Activated naive CD8-positive, alpha-beta T cell treated with anti-CD3 and anti-CD28 coated beads, Interleukin-2, amount 10 ng/mL, durations not matched to agents 7 days and 5 days (primary cell): ENCODE measurements at regions not wholly inside any gene's neighbourhood (a gene's known extent, or its start where the extent isn't known, plus 50 kb on each side); places are given as distances from the start of the nearest gene placed in this dataset.
"Not testable (repeated sequence)": the region's sequence is repeated elsewhere in the genome, so short reads cannot be mapped to it uniquely, and the experiment has no call there.

Experiments used
- ATAC-seq: fragments of 150-1000 bp; cut with Tn5 transposase; one replicate; pipeline ENCODE4 v1.10.0; 2021; ENCODE audit warnings: low read depth, moderate library complexity
- POLR2A ChIA-PET: fragments of 350-600 bp; sonication (Branson Sonifier 250); formaldehyde crosslinking; loops from one replicate; lab custom pipeline; 2021; ENCODE audit warnings: antibody characterized with exemption; lab: Charles Lee
- DNase-seq: peaks from one replicate; pipeline ENCODE4 v3.0.0; 2021
- H3K27ac Mint-ChIP-seq: one replicate; pipeline ENCODE4 v1.8.0; 2022; ENCODE audit warnings: mild to moderate bottlenecking, mixed read lengths
- H3K27me3 Mint-ChIP-seq: one replicate; pipeline ENCODE4 v1.8.0; 2022; ENCODE audit warnings: mild to moderate bottlenecking, moderate library complexity, mixed read lengths
- H3K36me3 Mint-ChIP-seq: one replicate; pipeline ENCODE4 v1.8.0; 2021; ENCODE audit warnings: mild to moderate bottlenecking, mixed read lengths
- H3K4me1 Mint-ChIP-seq: one replicate; pipeline ENCODE4 v1.8.0; 2021; ENCODE audit warnings: mixed read lengths
- H3K4me3 Mint-ChIP-seq: one replicate; pipeline ENCODE4 v1.8.0; 2022; ENCODE audit warnings: mild to moderate bottlenecking, moderate library complexity, mixed read lengths
- H3K9me3 Mint-ChIP-seq: one replicate; pipeline ENCODE4 v1.8.0; 2021; ENCODE audit warnings: mixed read lengths

GRCh38 chr1:147103416-147104155 lies 68.7 kb downstream of the PRKAB2 start:
- H3K9me3 Mint-ChIP-seq, DNase-seq, POLR2A ChIA-PET, H3K4me3 Mint-ChIP-seq, H3K36me3 Mint-ChIP-seq, H3K27ac Mint-ChIP-seq, H3K4me1 Mint-ChIP-seq, ATAC-seq, H3K27me3 Mint-ChIP-seq: not testable (repeated sequence)

- peaks cover 2% of the 10 kb centered on the region for H3K4me1 Mint-ChIP-seq
- ATAC-seq (no peak), DNase-seq (no peak)
- peaks cover 12% of the 10 kb centered on the region for H3K27me3 Mint-ChIP-seq
- no peaks in the 10 kb centered on the region for H3K36me3 Mint-ChIP-seq
- H3K4me3 Mint-ChIP-seq, result no peak overlapping the region
- POLR2A ChIA-PET, result no interaction called here
- H3K27ac Mint-ChIP-seq, result no peak overlapping the region
- H3K9me3 Mint-ChIP-seq, result no peaks in the 10 kb centered on the region
Observed at GRCh38 chr1:147099192-147099591, 73.1 kb downstream of the PRKAB2 start.

GRCh38 chr1:147098338-147098973 lies 73.8 kb downstream of the PRKAB2 start:
- ATAC-seq, DNase-seq, POLR2A ChIA-PET, H3K9me3 Mint-ChIP-seq, H3K27ac Mint-ChIP-seq, H3K4me1 Mint-ChIP-seq, H3K36me3 Mint-ChIP-seq, H3K4me3 Mint-ChIP-seq: not testable (repeated sequence)
- peaks cover 13% of the 10 kb centered on the region for H3K27me3 Mint-ChIP-seq

GRCh38 chr1:147095691-147096090 lies 76.6 kb downstream of the PRKAB2 start:
- ATAC-seq, result no peak
- no peaks in the 10 kb centered on the region for H3K36me3 Mint-ChIP-seq
- no peak for DNase-seq
- POLR2A ChIA-PET, result no interaction called here
- H3K9me3 Mint-ChIP-seq, result no peaks in the 10 kb centered on the region
- H3K27ac Mint-ChIP-seq, result no peak overlapping the region
- H3K4me3 Mint-ChIP-seq, result no peak overlapping the region
- H3K27me3 Mint-ChIP-seq, result peaks cover 15% of the 10 kb centered on the region
- H3K4me1 Mint-ChIP-seq, result no peaks in the 10 kb centered on the region

- POLR2A ChIA-PET, result no interaction called here
- no peak for DNase-seq
- Mint-ChIP-seq H3K27me3 (peaks cover 32% of the 10 kb centered on the region), H3K9me3 (no peaks in the 10 kb centered on the region), H3K4me3 (no peak overlapping the region), H3K27ac (no peak overlapping the region), H3K36me3 (no peaks in the 10 kb centered on the region), H3K4me1 (peaks cover 2% of the 10 kb centered on the region)
- ATAC-seq, result no peak
Observed at GRCh38 chr1:147091801-147092200, 80.5 kb downstream of the PRKAB2 start.

- Mint-ChIP-seq H3K27me3 (peaks cover 42% of the 10 kb centered on the region), H3K4me3 (no peak overlapping the region), H3K4me1 (peaks cover 7% of the 10 kb centered on the region), H3K36me3 (no peaks in the 10 kb centered on the region), H3K9me3 (no peaks in the 10 kb centered on the region), H3K27ac (no peak overlapping the region)
- no peak for ATAC-seq
- DNase-seq, result no peak
- POLR2A ChIA-PET, result no interaction called here
Observed at GRCh38 chr1:147089457-147089856, 82.8 kb downstream of the PRKAB2 start.

GRCh38 chr1:147086129-147086528 lies 86.1 kb downstream of the PRKAB2 start:
- Mint-ChIP-seq H3K36me3 (no peaks in the 10 kb centered on the region), H3K4me1 (peaks cover 19% of the 10 kb centered on the region), H3K27ac (no peak overlapping the region), H3K9me3 (no peaks in the 10 kb centered on the region), H3K4me3 (no peak overlapping the region), H3K27me3 (peaks cover 64% of the 10 kb centered on the region)
- DNase-seq (no peak), ATAC-seq (no peak)
- POLR2A ChIA-PET, result no interaction called here

GRCh38 chr1:147084273-147085096 lies 87.8 kb downstream of the PRKAB2 start:
- Mint-ChIP-seq H3K9me3 (no peaks in the 10 kb centered on the region), H3K4me1 (peaks cover 30% of the 10 kb centered on the region), H3K36me3 (no peaks in the 10 kb centered on the region), H3K27ac (peak overlapping the region; percentile 100), H3K4me3 (peak overlapping the region; percentile 95), H3K27me3 (peaks cover 68% of the 10 kb centered on the region)
- peak; percentile 78 for DNase-seq
- ATAC-seq, result peak; percentile 76
- POLR2A ChIA-PET, result interaction anchor here (0.6 to 1.9 kb wide), 17 partner anchors 8 to 1304 kb away, joined by 3 to 19 read pairs (median 5); partner anchors contain the start of genes CHD1L and PRKAB2

GRCh38 chr1:147083919-147084272 lies 88.4 kb downstream of the PRKAB2 start:
- peak overlapping the region; percentile 100 for H3K27ac Mint-ChIP-seq
- peaks cover 29% of the 10 kb centered on the region for H3K4me1 Mint-ChIP-seq
- peak; percentile 5 for ATAC-seq

GRCh38 chr1:147080671-147081394 lies 91.4 kb downstream of the PRKAB2 start:
- Mint-ChIP-seq H3K27me3 (peaks cover 79% of the 10 kb centered on the region), H3K27ac (no peak overlapping the region), H3K36me3 (no peaks in the 10 kb centered on the region), H3K4me3 (peak overlapping the region; percentile 69), H3K9me3 (peaks cover 1% of the 10 kb centered on the region), H3K4me1 (peaks cover 32% of the 10 kb centered on the region)
- ATAC-seq (no peak), DNase-seq (no peak)
- POLR2A ChIA-PET, result no interaction called here

More at GRCh38 chr1:147083919-147084272, 88.4 kb downstream of the PRKAB2 start:
- no peak for DNase-seq
- Mint-ChIP-seq H3K27me3 (peaks cover 68% of the 10 kb centered on the region), H3K9me3 (no peaks in the 10 kb centered on the region), H3K4me3 (peak overlapping the region; percentile 95), H3K36me3 (no peaks in the 10 kb centered on the region)
- POLR2A ChIA-PET, result interaction anchor here (0.6 to 1.9 kb wide), 15 partner anchors 8 to 1305 kb away, joined by 3 to 19 read pairs (median 6); partner anchors contain the start of genes CHD1L and PRKAB2

GRCh38 chr1:147080006-147080661 lies 92.1 kb downstream of the PRKAB2 start:
- POLR2A ChIA-PET, result interaction anchor here (0.8 to 1.2 kb wide), 2 partner anchors 37 to 91 kb away, joined by 3 to 4 read pairs; no protein-coding TSS in a partner anchor
- Mint-ChIP-seq H3K4me3 (peak overlapping the region; percentile 69), H3K36me3 (no peaks in the 10 kb centered on the region), H3K9me3 (peaks cover 1% of the 10 kb centered on the region), H3K27me3 (peaks cover 83% of the 10 kb centered on the region), H3K4me1 (peaks cover 32% of the 10 kb centered on the region), H3K27ac (no peak overlapping the region)
- DNase-seq (peak; percentile 48), ATAC-seq (no peak)

GRCh38 chr1:147079400-147080005 lies 92.8 kb downstream of the PRKAB2 start:
- Mint-ChIP-seq H3K27ac (no peak overlapping the region), H3K4me1 (peaks cover 27% of the 10 kb centered on the region), H3K36me3 (no peaks in the 10 kb centered on the region), H3K27me3 (peaks cover 84% of the 10 kb centered on the region), H3K9me3 (peaks cover 1% of the 10 kb centered on the region), H3K4me3 (peak overlapping the region; percentile 69)
- ATAC-seq, result no peak
- peak; percentile 40 for DNase-seq
- POLR2A ChIA-PET, result interaction anchor here (0.8 to 1.2 kb wide), 2 partner anchors 36 to 92 kb away, joined by 3 to 4 read pairs; no protein-coding TSS in a partner anchor
